ENCODE measurements at regions not wholly inside any gene's neighbourhood (a gene's known extent, or its start where the extent isn't known, plus 50 kb on each side); places are given as distances from the start of the nearest gene placed in this dataset.

GRCh38 chr15:93173369-93173768 is 84.4 kb upstream of the RGMA start:
- H3K4me3 ChIP-seq (ENCODE audit: low read depth in 1 of 2, low read length in 2 of 2) = no peak overlapping the region
- no peak; the same call in 2 of the 3 replicates for ATAC-seq (ENCODE audit: insufficient read depth, low read depth)
- H3K4me2 ChIP-seq (ENCODE audit: insufficient read depth, low read length) = no peak overlapping the region
- no peaks in the 10 kb centered on the region for H3K36me3 ChIP-seq (ENCODE audit: insufficient read depth, low read length)
- H3K79me2 ChIP-seq (ENCODE audit: insufficient read depth, low read length) = no peaks in the 10 kb centered on the region
- no peak for DNase-seq
- no peaks in the 10 kb centered on the region for H3K27me3 ChIP-seq (ENCODE audit: insufficient read depth, low read length, poor library complexity)
- no peak overlapping the region for H3K9ac ChIP-seq (ENCODE audit: low read depth, low read length)
- H3K27ac ChIP-seq (ENCODE audit: low read length) = 0 out of 2 replicates have a peak overlapping the region, but pooled peaks have one; percentile 32
- H4K20me1 ChIP-seq (ENCODE audit: insufficient read depth, low read length) = no peaks in the 10 kb centered on the region
- no peak for TF ChIP-seq EZH2 (IDR thresholded peaks at IDR 0.05; ENCODE audit: borderline replicate concordance, low read depth, low read length, severe bottlenecking)
- no peak for TF ChIP-seq CTCF (IDR thresholded peaks at IDR 0.05; ENCODE audit: borderline replicate concordance, extremely low read depth, low read length, poor library complexity, severe bottlenecking)
- H3K4me1 ChIP-seq (ENCODE audit: insufficient read depth, low read length) = 0 out of 2 replicates have a peak, but pooled peaks cover 4% of the 10 kb centered on the region
- H2AFZ ChIP-seq (ENCODE audit: low read depth, low read length) = peak overlapping the region; percentile 56
- no peaks in the 10 kb centered on the region for H3K9me3 ChIP-seq (ENCODE audit: insufficient read depth, low read length, severe bottlenecking)

- Histone ChIP-seq H3K27me3 (ENCODE audit: insufficient read depth, low read length, poor library complexity) (no peaks in the 10 kb centered on the region), H3K9me3 (ENCODE audit: insufficient read depth, low read length, severe bottlenecking) (no peaks in the 10 kb centered on the region), H3K4me1 (ENCODE audit: insufficient read depth, low read length) (0 out of 2 replicates have a peak, but pooled peaks cover 2% of the 10 kb centered on the region), H3K79me2 (ENCODE audit: insufficient read depth, low read length) (no peaks in the 10 kb centered on the region), H2AFZ (ENCODE audit: low read depth, low read length) (no peak overlapping the region), H3K9ac (ENCODE audit: low read depth, low read length) (no peak overlapping the region), H3K27ac (ENCODE audit: low read length) (no peak overlapping the region), H4K20me1 (ENCODE audit: insufficient read depth, low read length) (no peaks in the 10 kb centered on the region), H3K4me2 (ENCODE audit: insufficient read depth, low read length) (no peak overlapping the region), H3K4me3 (ENCODE audit: low read depth in 1 of 2, low read length in 2 of 2) (no peak overlapping the region), H3K36me3 (ENCODE audit: insufficient read depth, low read length) (no peaks in the 10 kb centered on the region)
- ATAC-seq (ENCODE audit: insufficient read depth, low read depth) (no peak), DNase-seq (no peak)
- TF ChIP-seq EZH2 (IDR thresholded peaks at IDR 0.05; ENCODE audit: borderline replicate concordance, low read depth, low read length, severe bottlenecking) (no peak), CTCF (IDR thresholded peaks at IDR 0.05; ENCODE audit: borderline replicate concordance, extremely low read depth, low read length, poor library complexity, severe bottlenecking) (no peak)
Measured at GRCh38 chr15:93171476-93171875, 82.5 kb upstream of the RGMA start.

- Histone ChIP-seq H3K9ac (ENCODE audit: low read depth, low read length) (no peak overlapping the region), H3K4me2 (ENCODE audit: insufficient read depth, low read length) (no peak overlapping the region), H2AFZ (ENCODE audit: low read depth, low read length) (no peak overlapping the region), H3K27ac (ENCODE audit: low read length) (no peak overlapping the region), H3K27me3 (ENCODE audit: insufficient read depth, low read length, poor library complexity) (no peaks in the 10 kb centered on the region), H3K79me2 (ENCODE audit: insufficient read depth, low read length) (no peaks in the 10 kb centered on the region), H3K9me3 (ENCODE audit: insufficient read depth, low read length, severe bottlenecking) (no peaks in the 10 kb centered on the region), H3K4me3 (ENCODE audit: low read depth in 1 of 2, low read length in 2 of 2) (no peak overlapping the region), H4K20me1 (ENCODE audit: insufficient read depth, low read length) (no peaks in the 10 kb centered on the region), H3K36me3 (ENCODE audit: insufficient read depth, low read length) (no peaks in the 10 kb centered on the region), H3K4me1 (ENCODE audit: insufficient read depth, low read length) (0 out of 2 replicates have a peak, but pooled peaks cover 2% of the 10 kb centered on the region)
- TF ChIP-seq CTCF (IDR thresholded peaks at IDR 0.05; ENCODE audit: borderline replicate concordance, extremely low read depth, low read length, poor library complexity, severe bottlenecking) (no peak), EZH2 (IDR thresholded peaks at IDR 0.05; ENCODE audit: borderline replicate concordance, low read depth, low read length, severe bottlenecking) (no peak)
- ATAC-seq (ENCODE audit: insufficient read depth, low read depth) (no peak), DNase-seq (no peak)
Measured at GRCh38 chr15:93170329-93170728, 81.3 kb upstream of the RGMA start.

- Histone ChIP-seq H3K36me3 (ENCODE audit: insufficient read depth, low read length) (no peaks in the 10 kb centered on the region), H3K9me3 (ENCODE audit: insufficient read depth, low read length, severe bottlenecking) (no peaks in the 10 kb centered on the region), H3K79me2 (ENCODE audit: insufficient read depth, low read length) (no peaks in the 10 kb centered on the region), H2AFZ (ENCODE audit: low read depth, low read length) (no peak overlapping the region), H4K20me1 (ENCODE audit: insufficient read depth, low read length) (no peaks in the 10 kb centered on the region), H3K4me3 (ENCODE audit: low read depth in 1 of 2, low read length in 2 of 2) (no peak overlapping the region), H3K9ac (ENCODE audit: low read depth, low read length) (no peak overlapping the region), H3K4me1 (ENCODE audit: insufficient read depth, low read length) (peaks cover 9% of the 10 kb centered on the region; the same call in 1 of the 2 replicates), H3K27me3 (ENCODE audit: insufficient read depth, low read length, poor library complexity) (no peaks in the 10 kb centered on the region), H3K27ac (ENCODE audit: low read length) (no peak overlapping the region), H3K4me2 (ENCODE audit: insufficient read depth, low read length) (no peak overlapping the region)
- DNase-seq (no peak), ATAC-seq (ENCODE audit: insufficient read depth, low read depth) (no peak; the same call in 2 of the 3 replicates)
- TF ChIP-seq EZH2 (IDR thresholded peaks at IDR 0.05; ENCODE audit: borderline replicate concordance, low read depth, low read length, severe bottlenecking) (no peak), CTCF (IDR thresholded peaks at IDR 0.05; ENCODE audit: borderline replicate concordance, extremely low read depth, low read length, poor library complexity, severe bottlenecking) (no peak)
Measured at GRCh38 chr15:93168910-93169309, 79.9 kb upstream of the RGMA start.
